CD4-positive, alpha-beta memory T cell (primary cell): ENCODE measurements at regions not wholly inside any gene's neighbourhood (a gene's known extent, or its start where the extent isn't known, plus 50 kb on each side); places are given as distances from the start of the nearest gene placed in this dataset.

Experiments used
- CTCF ChIA-PET: fragments of 350-600 bp; sonication (Branson Sonifier 250); formaldehyde crosslinking; loops from one replicate; lab custom pipeline; 2021; ENCODE audit warnings: inconsistent platforms; ENCODE audit not compliant: partially characterized antibody; lab: Charles Lee
- POLR2A ChIA-PET: fragments of 350-600 bp; sonication (Branson Sonifier 250); formaldehyde crosslinking; loops from one replicate; lab custom pipeline; 2021; ENCODE audit not compliant: partially characterized antibody; lab: Charles Lee
- DNase-seq, 5 donors: peaks; one replicate each; pipeline versions ENCODE4 v3.0.0 to v3.0.0-alpha.2; 2020 to 2022; ENCODE audit warnings: mixed read lengths in 1 of 5
- H3K27ac ChIP-seq: one replicate; pipeline ENCODE4 v1.7.0; 2013; ENCODE audit warnings: low read depth, low read length
- H3K27me3 ChIP-seq: 2 replicates; pipeline ENCODE4 v1.7.0; 2013; ENCODE audit warnings: mild to moderate bottlenecking, low read length, moderate library complexity; ENCODE audit not compliant: insufficient read depth
- H3K36me3 ChIP-seq: 2 replicates; pipeline ENCODE4 v1.7.0; 2013; ENCODE audit warnings: mild to moderate bottlenecking, low read length, moderate library complexity; ENCODE audit not compliant: insufficient read depth
- H3K4me1 ChIP-seq: 2 replicates; pipeline ENCODE4 v1.7.0; 2013; ENCODE audit warnings: mild to moderate bottlenecking, low read length, moderate library complexity; ENCODE audit not compliant: insufficient read depth
- H3K4me3 ChIP-seq, 2 donors: one replicate each; pipeline ENCODE4 v1.7.0; 2013; ENCODE audit warnings: low read length in 2 of 2, mild to moderate bottlenecking in 1 of 2
- H3K9me3 ChIP-seq, 2 donors: one replicate each; pipeline ENCODE4 v1.7.0; 2013; ENCODE audit warnings: low read length in 2 of 2, control low read depth in 1 of 2; ENCODE audit not compliant: control insufficient read depth in 1 of 2
- H3K27ac Mint-ChIP-seq, 7 donors: one replicate each; pipeline ENCODE4 v1.8.0; 2020 to 2021; ENCODE audit warnings: mixed read lengths in 7 of 7, mild to moderate bottlenecking in 6 of 7, inconsistent platforms in 3 of 7, moderate library complexity in 3 of 7
- H3K27me3 Mint-ChIP-seq, 2 donors: one replicate each; pipeline ENCODE4 v1.8.0; 2020 to 2021; ENCODE audit warnings: mixed read lengths in 2 of 2
- H3K36me3 Mint-ChIP-seq, 2 donors: one replicate each; pipeline ENCODE4 v1.8.0; 2020 to 2021; ENCODE audit warnings: mixed read lengths in 2 of 2, inconsistent platforms in 1 of 2, mild to moderate bottlenecking in 1 of 2
- H3K4me1 Mint-ChIP-seq, 4 donors: one replicate each; pipeline ENCODE4 v1.8.0; 2020 to 2021; ENCODE audit warnings: mixed read lengths in 4 of 4, mild to moderate bottlenecking in 1 of 4
- H3K4me3 Mint-ChIP-seq, 8 donors: one replicate each; pipeline ENCODE4 v1.8.0; 2020 to 2021; ENCODE audit warnings: mixed read lengths in 8 of 8, mild to moderate bottlenecking in 7 of 8, moderate library complexity in 6 of 8, inconsistent platforms in 3 of 8
- H3K9me3 Mint-ChIP-seq, 8 donors: one replicate each; pipeline ENCODE4 v1.8.0; 2020 to 2021; ENCODE audit warnings: mixed read lengths in 8 of 8, mild to moderate bottlenecking in 5 of 8, inconsistent platforms in 3 of 8, moderate library complexity in 1 of 8
- intact Hi-C: fragments of 100-400 bp; cut with micrococcal nuclease; formaldehyde crosslinking; loops from one replicate; pipeline ENCODE4 v1.15.1; 2023

GRCh38 chr2:39855856-39856255, 76.8 kb upstream of the THUMPD2 start:
- no peaks in the 10 kb centered on the region for H3K36me3 Mint-ChIP-seq
- CTCF ChIA-PET, result no interaction called here
- Histone ChIP-seq H3K36me3 (no peaks in the 10 kb centered on the region), H3K9me3 (no peaks in the 10 kb centered on the region), H3K4me3 (no peak overlapping the region), H3K27me3 (no peaks in the 10 kb centered on the region), H3K4me1 (no peaks in the 10 kb centered on the region), H3K27ac (no peak overlapping the region)
- H3K4me1 Mint-ChIP-seq, result no peaks in the 10 kb centered on the region
- H3K27me3 Mint-ChIP-seq, result peaks cover 3 to 8% of the 10 kb centered on the region in 2 donors
- intact Hi-C loops, result no loop called here
- H3K9me3 Mint-ChIP-seq, result no peaks in the 10 kb centered on the region
- POLR2A ChIA-PET, result no interaction called here
- no peak for DNase-seq
- no peak overlapping the region for H3K4me3 Mint-ChIP-seq
- no peak overlapping the region for H3K27ac Mint-ChIP-seq

GRCh38 chr2:39854771-39855170, 75.7 kb upstream of the THUMPD2 start:
- no peak overlapping the region for H3K27ac ChIP-seq
- no peaks in the 10 kb centered on the region for H3K4me1 ChIP-seq
- CTCF ChIA-PET, result no interaction called here
- H3K4me3 ChIP-seq, result no peak overlapping the region
- Mint-ChIP-seq H3K4me3 (no peak overlapping the region), H3K27ac (no peak overlapping the region), H3K9me3 (no peaks in the 10 kb centered on the region), H3K27me3 (peaks cover 5 to 9% of the 10 kb centered on the region in 2 donors), H3K4me1 (no peaks in the 10 kb centered on the region), H3K36me3 (no peaks in the 10 kb centered on the region)
- DNase-seq, result no peak
- no peaks in the 10 kb centered on the region for H3K27me3 ChIP-seq
- intact Hi-C loops, result no loop called here
- no peaks in the 10 kb centered on the region for H3K36me3 ChIP-seq
- POLR2A ChIA-PET, result no interaction called here
- H3K9me3 ChIP-seq, result no peaks in the 10 kb centered on the region

DNA sequence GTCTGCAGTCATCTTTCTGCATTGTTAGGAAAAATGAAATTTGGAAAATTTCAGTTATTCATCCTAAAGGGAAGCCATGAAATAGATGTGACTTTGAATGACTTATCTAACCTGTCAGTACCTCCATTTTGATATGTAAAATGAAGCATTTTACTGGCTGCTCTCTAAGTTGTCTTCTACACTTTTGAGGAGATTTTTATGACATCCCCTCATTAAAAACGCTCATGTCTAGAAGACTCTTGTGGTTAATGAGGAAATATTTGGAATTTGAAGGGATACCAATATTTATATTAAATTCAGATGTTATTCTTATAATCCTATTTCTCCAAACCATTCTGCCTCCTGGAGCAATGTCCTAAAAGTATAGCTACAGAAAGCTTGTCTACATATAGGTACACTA, 73.8 kb upstream of the THUMPD2 start:
- Histone ChIP-seq H3K27me3 (no peaks in the 10 kb centered on the region), H3K4me1 (no peaks in the 10 kb centered on the region), H3K4me3 (no peak overlapping the region), H3K9me3 (no peaks in the 10 kb centered on the region), H3K36me3 (no peaks in the 10 kb centered on the region), H3K27ac (no peak overlapping the region)
- Mint-ChIP-seq H3K27ac (no peak overlapping the region), H3K36me3 (no peaks in the 10 kb centered on the region), H3K9me3 (no peaks in the 10 kb centered on the region), H3K4me1 (no peaks in the 10 kb centered on the region), H3K4me3 (no peak overlapping the region), H3K27me3 (peaks cover 5 to 11% of the 10 kb centered on the region in 2 donors)
- ChIA-PET POLR2A (no interaction called here), CTCF (no interaction called here)
- DNase-seq, result no peak
- intact Hi-C loops, result no loop called here

DNA sequence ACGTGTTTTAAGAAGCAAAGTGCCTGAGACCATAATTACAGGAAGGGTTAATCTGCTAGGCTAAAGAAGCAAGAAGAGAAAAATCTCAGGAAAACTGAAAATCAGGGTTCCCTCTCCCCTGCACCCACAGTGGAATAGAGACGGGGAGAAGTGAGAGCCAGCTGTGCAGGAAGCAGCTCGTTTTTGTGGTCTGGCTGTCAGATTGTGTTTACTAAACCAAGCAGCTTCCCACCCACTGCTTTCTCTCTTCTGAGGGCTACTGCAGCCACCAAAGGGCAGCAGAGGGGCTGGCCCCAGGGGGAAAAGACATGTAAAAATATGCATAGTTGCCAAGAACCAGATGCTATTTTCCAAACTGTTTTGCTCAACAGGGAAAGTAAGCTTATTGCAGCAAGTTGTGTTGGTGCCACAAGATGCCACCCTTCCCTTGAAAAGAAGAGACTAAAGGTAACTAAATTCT, 72.6 kb upstream of the THUMPD2 start:
- H3K36me3 ChIP-seq, result no peaks in the 10 kb centered on the region
- peaks cover 5 to 11% of the 10 kb centered on the region in 2 donors for H3K27me3 Mint-ChIP-seq
- no peak for DNase-seq
- intact Hi-C loops, result no loop called here
- H3K27me3 ChIP-seq, result no peaks in the 10 kb centered on the region
- H3K27ac ChIP-seq, result no peak overlapping the region
- no peaks in the 10 kb centered on the region for H3K36me3 Mint-ChIP-seq
- no peaks in the 10 kb centered on the region for H3K9me3 ChIP-seq
- no peaks in the 10 kb centered on the region for H3K4me1 ChIP-seq
- H3K9me3 Mint-ChIP-seq, result no peaks in the 10 kb centered on the region
- POLR2A ChIA-PET, result no interaction called here
- H3K27ac Mint-ChIP-seq, result no peak overlapping the region
- no peak overlapping the region for H3K4me3 Mint-ChIP-seq
- CTCF ChIA-PET, result no interaction called here
- no peak overlapping the region for H3K4me3 ChIP-seq
- no peaks in the 10 kb centered on the region for H3K4me1 Mint-ChIP-seq

- Histone ChIP-seq H3K9me3 (no peaks in the 10 kb centered on the region), H3K4me3 (no peak overlapping the region), H3K27ac (no peak overlapping the region), H3K4me1 (no peaks in the 10 kb centered on the region), H3K27me3 (no peaks in the 10 kb centered on the region), H3K36me3 (no peaks in the 10 kb centered on the region)
- no peak overlapping the region for H3K27ac Mint-ChIP-seq
- intact Hi-C loops, result no loop called here
- CTCF ChIA-PET, result no interaction called here
- H3K36me3 Mint-ChIP-seq, result no peaks in the 10 kb centered on the region
- H3K4me3 Mint-ChIP-seq, result no peak overlapping the region
- no peak for DNase-seq
- H3K4me1 Mint-ChIP-seq, result no peaks in the 10 kb centered on the region
- POLR2A ChIA-PET, result no interaction called here
- H3K27me3 Mint-ChIP-seq, result peaks cover 5 to 11% of the 10 kb centered on the region in 2 donors
- H3K9me3 Mint-ChIP-seq, result no peaks in the 10 kb centered on the region
Observed at GRCh38 chr2:39851251-39851650, 72.2 kb upstream of the THUMPD2 start.

GRCh38 chr2:39849982-39850526, 71.0 kb upstream of the THUMPD2 start:
- CTCF ChIA-PET, result no interaction called here
- H3K27ac ChIP-seq, result no peak overlapping the region

GRCh38 chr2:39849064-39849463, 70.0 kb upstream of the THUMPD2 start:
- no peak for DNase-seq
- Mint-ChIP-seq H3K27me3 (peaks cover 5 to 13% of the 10 kb centered on the region in 2 donors), H3K4me3 (no peak overlapping the region), H3K36me3 (no peaks in the 10 kb centered on the region), H3K9me3 (no peaks in the 10 kb centered on the region), H3K27ac (no peak overlapping the region), H3K4me1 (no peaks in the 10 kb centered on the region)
- H3K9me3 ChIP-seq, result no peaks in the 10 kb centered on the region
- intact Hi-C loops, result no loop called here
- POLR2A ChIA-PET, result no interaction called here
- H3K36me3 ChIP-seq, result no peaks in the 10 kb centered on the region
- H3K4me3 ChIP-seq, result no peak overlapping the region
- no peaks in the 10 kb centered on the region for H3K4me1 ChIP-seq
- CTCF ChIA-PET, result no interaction called here
- no peak overlapping the region for H3K27ac ChIP-seq
- no peaks in the 10 kb centered on the region for H3K27me3 ChIP-seq

More at GRCh38 chr2:39849982-39850526, 71.0 kb upstream of the THUMPD2 start:
- Mint-ChIP-seq H3K27ac (peak overlapping the region in 1 of 7 donors; percentile 67), H3K27me3 (peaks cover 8 to 13% of the 10 kb centered on the region in 2 donors), H3K36me3 (no peaks in the 10 kb centered on the region), H3K4me3 (no peak overlapping the region), H3K4me1 (no peaks in the 10 kb centered on the region), H3K9me3 (no peaks in the 10 kb centered on the region)
- DNase-seq, result no peak
- Histone ChIP-seq H3K4me3 (no peak overlapping the region), H3K4me1 (no peaks in the 10 kb centered on the region), H3K36me3 (no peaks in the 10 kb centered on the region), H3K27me3 (no peaks in the 10 kb centered on the region), H3K9me3 (no peaks in the 10 kb centered on the region)
- intact Hi-C loops, result no loop called here
- POLR2A ChIA-PET, result no interaction called here
